ENCODE measurements at regions not wholly inside any gene's neighbourhood (a gene's known extent, or its start where the extent isn't known, plus 50 kb on each side); places are given as distances from the start of the nearest gene placed in this dataset.

- DNase-seq (ENCODE audit: low spot score) = no peak
- no peak for TF ChIP-seq CTCF (IDR thresholded peaks at IDR 0.05)
- no peak overlapping the region for H3K4me3 ChIP-seq
- no peak overlapping the region for H3K27ac ChIP-seq
Observed at GRCh38 chr9:104334549-104334948, 169.5 kb upstream of the OR13F1 start.

GRCh38 chr9:104339692-104340091, 164.4 kb upstream of the OR13F1 start:
- Histone ChIP-seq H3K27ac (no peak overlapping the region), H3K4me3 (no peak overlapping the region)
- TF ChIP-seq CTCF (IDR thresholded peaks at IDR 0.05) = no peak
- no peak for DNase-seq (ENCODE audit: low spot score)

DNA sequence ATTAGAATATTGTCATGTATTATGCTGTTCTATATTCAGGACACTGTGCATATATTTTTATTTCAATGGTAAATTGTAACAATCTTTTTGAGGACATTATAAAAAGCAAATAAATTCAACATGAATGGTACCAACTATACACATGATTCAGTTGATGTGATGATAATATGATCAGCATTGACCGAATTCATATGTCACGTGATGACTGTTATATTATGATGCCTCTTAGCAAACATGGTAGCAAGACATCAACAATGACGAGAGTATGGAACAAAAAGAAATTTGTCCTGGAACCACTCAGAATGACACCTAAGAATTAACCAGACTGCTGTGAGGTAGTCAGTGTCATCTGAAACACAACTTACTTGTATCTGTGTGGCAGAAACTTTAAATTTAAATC, 161.5 kb upstream of the OR13F1 start:
- Histone ChIP-seq H3K4me3 (no peak overlapping the region), H3K27ac (no peak overlapping the region)
- TF ChIP-seq CTCF (IDR thresholded peaks at IDR 0.05) = no peak
- no peak for DNase-seq (ENCODE audit: low spot score)

- Histone ChIP-seq H3K27ac (no peak overlapping the region), H3K4me3 (no peak overlapping the region)
- no peak for TF ChIP-seq CTCF (IDR thresholded peaks at IDR 0.05)
- no peak for DNase-seq (ENCODE audit: low spot score)
Observed at GRCh38 chr9:104345061-104345460, 159.0 kb upstream of the OR13F1 start.

- TF ChIP-seq CTCF (IDR thresholded peaks at IDR 0.05) = no peak
- H3K4me3 ChIP-seq = no peak overlapping the region
- DNase-seq (ENCODE audit: low spot score) = no peak
- no peak overlapping the region for H3K27ac ChIP-seq
Observed at GRCh38 chr9:104350541-104350940, 153.5 kb upstream of the OR13F1 start.

GRCh38 chr9:104351726-104352125, 152.3 kb upstream of the OR13F1 start:
- H3K27ac ChIP-seq = no peak overlapping the region
- TF ChIP-seq CTCF (IDR thresholded peaks at IDR 0.05) = no peak
- no peak overlapping the region for H3K4me3 ChIP-seq
- no peak for DNase-seq (ENCODE audit: low spot score)

DNA sequence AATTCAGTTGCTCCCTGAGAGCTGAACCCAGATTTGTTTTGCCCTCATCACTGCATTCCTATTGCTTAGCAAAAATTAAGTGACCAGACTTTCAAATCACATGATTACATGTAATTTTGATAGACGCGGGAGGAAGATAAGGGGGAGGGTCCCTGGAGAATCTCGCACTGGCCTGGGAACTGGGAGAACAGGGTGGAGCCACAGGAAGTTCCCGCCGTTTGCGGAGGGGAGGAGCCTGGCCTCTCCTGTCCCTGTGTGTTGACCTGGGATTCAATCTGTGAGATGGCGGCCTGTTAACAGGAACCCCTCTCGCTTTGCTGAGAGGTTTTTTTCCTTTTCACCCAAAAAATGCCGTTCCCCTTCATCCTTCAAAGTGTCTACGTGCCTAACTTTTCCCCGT, 142.9 kb upstream of the OR13F1 start:
- TF ChIP-seq CTCF (IDR thresholded peaks at IDR 0.05) = no peak
- DNase-seq (ENCODE audit: low spot score) = no peak
- H3K27ac ChIP-seq = no peak overlapping the region
- H3K4me3 ChIP-seq = no peak overlapping the region

All from coronary artery (tissue), 2 donors.